Frontal cortex (tissue), 3 donors: ENCODE measurements at regions not wholly inside any gene's neighbourhood (a gene's known extent, or its start where the extent isn't known, plus 50 kb on each side); places are given as distances from the start of the nearest gene placed in this dataset.
"Not testable (repeated sequence)": the region's sequence is repeated elsewhere in the genome, so short reads cannot be mapped to it uniquely, and the experiment has no call there.

Source experiments
- DNase-seq, 2 donors: peaks; one replicate each; pipeline ENCODE4 v3.0.0; 2012; ENCODE audit warnings: low spot score in 2 of 2
- FAIRE-seq: peaks from 2 replicates; lab custom pipeline; 2012; peaks lifted over from hg19 to GRCh38; lab: Jason Lieb, UNC
- donor health status: control.
- donor health status: control.
- donor health status: control.

DNA sequence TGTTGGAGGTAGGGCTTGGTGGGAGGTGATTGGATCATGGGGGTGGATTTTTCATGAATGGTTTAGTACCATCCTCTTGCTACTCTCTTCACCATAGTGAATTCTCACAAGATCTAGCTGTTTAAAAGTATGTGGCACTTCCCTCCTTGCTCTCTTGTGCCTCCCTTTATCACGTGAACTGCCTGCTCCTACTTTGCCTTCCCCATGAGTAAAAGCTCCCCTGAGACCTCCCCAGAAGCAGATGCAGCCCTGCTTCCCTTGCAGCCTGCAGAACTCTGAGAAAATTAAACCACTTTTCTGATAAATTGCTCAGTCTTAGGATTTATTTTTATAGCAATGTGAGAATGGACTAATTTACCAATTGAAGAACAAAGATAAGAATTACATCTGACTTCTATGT, 223.1 kb downstream of the RNF144A start:
- FAIRE-seq = no peak

GRCh38 chr2:7145707-7146106, 228.5 kb downstream of the RNF144A start:
- DNase-seq (no peak), FAIRE-seq (no peak)

More for the DNA sequence above, 223.1 kb downstream of the RNF144A start:
- DNase-seq = no peak

- DNase-seq = no peak
These were observed 228.9 kb downstream of the RNF144A start for GRCh38 chr2:7146151-7146550.

GRCh38 chr2:7154656-7155055, 237.4 kb downstream of the RNF144A start:
- no peak for DNase-seq
- no peak for FAIRE-seq

More at GRCh38 chr2:7146151-7146550, 228.9 kb downstream of the RNF144A start:
- FAIRE-seq = no peak

DNA sequence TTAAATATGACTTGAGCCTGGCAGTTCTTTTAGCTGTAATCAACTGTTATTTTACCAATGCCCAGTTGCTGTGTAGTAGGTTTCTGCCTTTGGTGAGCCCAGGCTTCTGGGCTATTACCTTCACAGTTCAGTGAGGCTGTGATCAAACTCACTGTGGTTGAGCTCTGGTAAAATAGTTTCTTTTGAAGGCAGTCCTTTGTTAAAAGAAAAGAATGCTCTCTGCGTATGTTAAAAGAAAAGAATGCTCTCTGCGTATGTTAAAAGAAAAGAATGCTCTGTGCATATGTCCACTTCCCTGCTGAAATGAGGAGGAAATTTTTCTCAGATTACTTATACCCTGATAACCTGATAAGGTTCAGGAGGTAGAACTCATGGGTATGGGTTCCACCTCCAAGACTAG, 244.3 kb downstream of the RNF144A start:
- FAIRE-seq (no peak), DNase-seq (no peak)

DNA sequence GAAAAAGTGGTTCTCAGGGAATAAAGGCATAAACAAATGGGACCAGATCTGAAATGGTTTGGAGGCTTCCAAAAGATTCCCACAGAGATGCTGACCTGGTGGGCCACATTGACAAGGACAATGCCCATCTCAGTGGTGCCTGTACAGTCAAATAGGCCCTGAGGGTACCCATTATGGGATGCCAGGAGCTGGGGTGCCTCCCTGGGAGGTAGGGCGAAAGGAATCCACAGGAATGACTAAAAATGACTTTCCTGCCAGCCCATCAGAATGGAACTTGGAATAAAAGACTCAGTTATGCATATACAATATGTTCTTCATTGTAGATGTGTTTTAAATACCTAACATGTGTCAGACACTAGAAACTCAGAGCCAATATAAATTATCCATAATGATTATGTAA, 248.5 kb downstream of the RNF144A start:
- FAIRE-seq (no peak), DNase-seq (no peak)

DNA sequence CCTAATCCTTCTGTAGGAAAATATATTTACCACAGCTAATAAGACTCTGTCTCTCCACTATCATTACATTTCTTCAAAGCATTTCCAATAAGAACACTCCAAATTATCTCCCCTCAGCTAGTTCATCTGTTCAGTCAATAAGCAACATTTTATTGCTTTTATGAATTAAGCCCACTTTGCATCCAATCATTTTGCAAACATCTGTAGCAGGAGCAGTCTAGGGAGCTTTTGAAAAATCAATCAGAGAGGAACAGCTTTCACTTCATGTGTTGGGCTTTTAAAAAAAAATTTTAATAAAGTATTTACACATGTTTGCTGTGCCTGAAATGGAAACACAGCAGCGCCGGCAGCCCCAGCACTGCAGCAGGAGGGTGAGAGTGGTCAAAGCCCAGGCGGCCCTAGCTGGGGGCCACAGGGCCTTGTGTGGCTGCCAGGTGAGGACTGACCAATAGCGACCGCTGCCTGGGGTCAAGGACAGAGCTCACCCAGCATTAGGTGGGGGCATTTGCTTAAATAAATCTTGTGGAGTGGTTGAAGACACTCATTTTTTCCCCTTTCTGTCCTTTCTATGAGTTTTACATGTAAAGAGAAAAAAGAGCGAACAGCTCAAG, 250.7 kb downstream of the RNF144A start:
- DNase-seq (no peak), FAIRE-seq (no peak)

- no peak for FAIRE-seq
- DNase-seq = no peak
These were observed 252.4 kb downstream of the RNF144A start for GRCh38 chr2:7169593-7169992.

DNA sequence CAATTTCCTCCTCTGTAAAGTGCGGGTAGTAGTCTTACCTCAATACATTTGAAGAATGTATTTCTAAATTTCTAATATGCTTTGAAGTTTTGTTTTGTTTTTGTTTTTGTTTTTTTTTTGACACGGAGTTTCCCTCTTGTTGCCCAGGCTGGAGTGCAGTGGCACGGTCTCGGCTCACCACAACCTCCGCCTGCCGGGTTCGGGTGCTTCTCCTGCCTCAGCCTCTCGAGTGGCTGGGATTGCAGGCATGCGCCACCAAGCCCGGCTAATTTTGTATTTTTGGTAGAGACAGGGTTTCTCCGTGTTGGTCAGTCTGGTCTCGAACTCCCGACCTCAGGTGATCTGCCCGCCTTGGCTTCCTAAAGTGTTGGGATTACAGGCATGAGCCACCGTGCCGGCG, 261.8 kb downstream of the RNF144A start:
- DNase-seq, FAIRE-seq: not testable (repeated sequence)

DNA sequence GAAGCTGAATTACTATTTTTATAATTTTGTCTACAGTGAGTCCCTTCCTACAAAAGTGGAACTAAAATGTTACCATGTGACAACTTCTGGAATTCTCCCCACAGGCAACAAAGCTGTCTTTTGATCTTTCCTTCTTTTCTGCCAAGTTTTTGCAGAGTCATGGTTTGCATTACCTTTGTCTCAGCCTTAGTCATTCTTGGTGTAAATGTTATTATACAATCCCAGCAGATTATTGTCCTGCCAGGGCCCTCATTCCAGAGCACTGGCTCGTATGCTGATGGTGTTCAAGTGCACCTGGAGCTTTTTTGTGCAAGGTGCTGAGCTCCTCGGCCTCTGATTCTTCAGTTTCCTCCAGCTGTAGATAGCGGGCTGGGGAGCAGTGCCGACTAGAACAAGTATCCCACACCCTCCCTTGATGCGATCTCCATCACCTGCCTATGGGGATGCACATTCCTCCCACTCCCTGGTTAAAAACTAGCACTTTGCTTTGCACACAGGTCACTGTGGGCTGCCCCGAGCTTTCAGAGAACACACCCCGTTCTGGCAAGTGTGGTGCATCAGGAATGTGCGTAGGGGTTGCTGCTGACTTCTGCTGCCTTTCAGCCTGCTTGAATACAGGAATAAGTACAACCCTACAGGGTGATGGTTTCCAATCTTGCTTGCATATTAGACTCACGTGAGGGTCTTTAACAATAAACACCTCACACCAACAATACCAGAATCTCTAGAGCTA, 263.6 kb downstream of the RNF144A start:
- no peak for FAIRE-seq
- peak in 1 of 2 donors; percentile 12 for DNase-seq

- FAIRE-seq (no peak), DNase-seq (no peak)
These were observed 265.3 kb downstream of the RNF144A start for GRCh38 chr2:7182525-7182924.

- DNase-seq (no peak), FAIRE-seq (no peak)
These were observed 271.9 kb downstream of the RNF144A start for GRCh38 chr2:7189106-7189505.

- DNase-seq = no peak
These were observed 273.5 kb downstream of the RNF144A start for GRCh38 chr2:7190587-7191324.

DNA sequence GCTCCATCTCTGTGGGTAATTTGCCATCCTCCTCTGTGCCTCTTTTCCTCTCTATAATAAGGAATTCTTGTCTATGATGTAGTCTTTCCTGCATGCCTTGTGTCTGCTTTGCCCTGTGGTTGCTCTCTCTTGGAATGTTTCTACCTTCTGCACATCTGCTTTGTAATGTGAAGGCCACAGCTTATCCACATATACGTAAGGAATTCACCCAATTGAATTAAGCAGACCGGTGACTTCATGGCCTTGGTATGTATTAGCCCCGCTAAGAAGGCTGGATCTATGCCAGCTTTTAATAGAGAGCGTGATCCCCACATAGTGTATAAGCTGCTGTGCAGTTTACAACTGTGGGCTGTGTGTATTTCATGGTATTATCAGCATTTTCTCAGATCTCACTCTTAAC, 274.7 kb downstream of the RNF144A start:
- FAIRE-seq (no peak), DNase-seq (no peak)

More at GRCh38 chr2:7190587-7191324, 273.5 kb downstream of the RNF144A start:
- no peak for FAIRE-seq

DNA sequence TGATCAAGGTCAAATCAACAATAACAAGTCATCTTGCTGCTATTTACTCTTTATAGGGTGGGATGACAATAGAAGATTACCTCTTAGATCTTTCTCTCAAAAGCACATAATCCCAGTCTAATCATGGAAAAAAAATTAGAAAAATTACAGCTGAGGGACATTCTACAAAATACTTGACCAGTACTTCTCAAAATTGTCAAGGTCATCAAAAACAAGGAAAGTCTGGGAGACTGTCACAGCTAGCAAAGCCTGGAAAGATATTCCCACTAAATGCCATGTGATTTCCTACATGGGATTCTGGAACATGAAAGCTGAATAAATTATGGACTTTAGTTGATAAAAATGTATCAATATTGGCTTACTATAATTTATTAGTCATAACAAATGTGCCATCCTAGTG, 276.2 kb downstream of the RNF144A start:
- DNase-seq (no peak), FAIRE-seq (no peak)

GRCh38 chr2:7194950-7195349, 277.7 kb downstream of the RNF144A start:
- DNase-seq (no peak), FAIRE-seq (no peak)

DNA sequence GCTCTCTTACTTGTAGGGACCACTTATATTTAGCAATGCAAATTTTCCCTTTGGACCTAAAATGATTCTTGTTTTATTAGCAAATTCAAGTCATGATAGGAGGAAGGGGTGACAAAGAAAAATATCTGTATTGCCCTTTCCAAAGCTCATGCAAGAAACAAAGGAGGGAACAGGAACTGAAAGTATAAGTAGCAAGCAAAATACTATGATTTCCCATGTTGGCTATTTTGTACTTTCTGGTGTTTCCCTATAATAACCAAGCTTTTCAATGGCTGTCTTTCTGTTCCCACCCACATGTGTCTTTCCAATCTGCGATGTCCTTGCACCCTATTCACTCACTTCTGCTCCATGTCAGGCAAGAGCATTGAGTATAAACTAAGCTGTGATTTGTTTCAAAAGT, 279.7 kb downstream of the RNF144A start:
- DNase-seq (no peak), FAIRE-seq (no peak)

DNA sequence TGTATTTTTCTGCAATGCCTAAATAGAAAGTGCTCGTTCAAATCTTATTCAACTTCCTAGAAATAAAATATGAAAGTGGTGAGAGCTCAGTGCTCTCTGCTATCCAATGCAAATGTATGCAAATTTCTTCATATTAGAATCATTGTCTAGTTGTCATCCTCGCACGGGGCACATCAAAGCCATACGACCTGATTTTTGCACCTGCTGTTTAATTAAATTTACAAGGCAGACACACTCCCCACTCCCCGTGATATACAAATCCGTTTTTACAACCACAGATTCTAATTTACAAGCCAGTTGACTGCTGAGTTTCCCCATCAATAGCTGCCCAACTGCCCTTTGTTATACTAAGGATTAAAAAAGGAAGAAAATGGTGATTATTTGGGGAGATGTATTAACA, 284.6 kb downstream of the RNF144A start:
- DNase-seq (no peak), FAIRE-seq (no peak)

DNA sequence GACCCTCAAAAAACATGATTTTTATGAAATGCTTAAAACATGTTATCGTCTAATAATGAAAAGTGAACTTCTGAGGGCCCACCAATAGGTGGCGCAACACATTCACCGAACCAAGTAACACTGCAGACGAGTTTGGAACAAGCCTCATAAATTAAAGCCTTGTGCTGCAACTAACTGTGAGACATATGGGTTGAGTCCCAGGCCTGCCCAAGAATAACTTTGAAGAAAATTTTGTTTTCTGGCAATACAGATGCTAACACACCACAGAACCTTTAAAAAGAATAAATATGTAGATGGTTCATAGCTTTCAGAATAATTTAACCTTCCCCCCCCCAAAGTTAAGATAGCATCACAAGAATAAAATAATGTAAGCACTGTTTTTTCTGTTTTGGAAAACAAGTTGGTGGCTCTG, 285.9 kb downstream of the RNF144A start:
- peak; percentile 59 for FAIRE-seq
- DNase-seq = peak in 1 of 2 donors; percentile 30

GRCh38 chr2:7205151-7205830, 288.1 kb downstream of the RNF144A start:
- DNase-seq = no peak
- no peak for FAIRE-seq
